PC-9 (cell line): ENCODE measurements at regions not wholly inside any gene's neighbourhood (a gene's known extent, or its start where the extent isn't known, plus 50 kb on each side); places are given as distances from the start of the nearest gene placed in this dataset.

Experiments used
- CTCF ChIP-seq: fragments of 200-600 bp; sonication (generic); conservative IDR thresholded peaks from 2 replicates; pipeline ENCODE4 v1.6.1; 2017; ENCODE audit warnings: mixed run types, antibody characterized with exemption, mild to moderate bottlenecking, moderate library complexity
- EZH2 ChIP-seq: fragments of 200-600 bp; sonication (generic); IDR thresholded peaks from 2 replicates; pipeline ENCODE4 v1.8.0; 2017; ENCODE audit warnings: antibody characterized with exemption, low read depth

- TF ChIP-seq CTCF (no peak), EZH2 (no peak)
Observed at GRCh38 chr13:79084802-79085424, 321.1 kb downstream of the RBM26 start.
